ENCODE measurements at regions not wholly inside any gene's neighbourhood (a gene's known extent, or its start where the extent isn't known, plus 50 kb on each side); places are given as distances from the start of the nearest gene placed in this dataset.

DNA sequence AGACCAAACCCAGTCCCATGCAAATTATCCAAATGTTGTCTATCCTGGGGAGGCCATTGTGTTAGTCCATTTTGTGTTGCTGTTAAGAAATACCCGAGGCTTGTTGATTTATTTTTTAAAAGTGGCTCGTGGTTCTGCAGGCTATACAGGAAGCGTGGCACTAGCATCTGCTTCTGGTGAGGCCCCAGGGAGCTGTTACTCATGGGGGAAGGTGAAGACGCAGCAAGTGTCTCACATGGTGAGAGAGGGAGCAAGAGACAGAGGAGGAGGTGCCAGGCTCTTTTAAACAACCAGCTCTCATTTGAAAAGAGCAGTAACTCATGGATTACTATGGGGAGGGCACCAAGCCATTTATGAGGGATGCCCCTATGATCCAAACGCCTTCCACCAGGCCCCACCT, 80.3 kb upstream of the ARL4C start:
- in situ Hi-C loops (cut with MboI; ENCODE audit: low sequenced_read_pairs, unreplicated experiment): no loop called here
- DNase-seq (ENCODE audit: low spot score): no peak

DNA sequence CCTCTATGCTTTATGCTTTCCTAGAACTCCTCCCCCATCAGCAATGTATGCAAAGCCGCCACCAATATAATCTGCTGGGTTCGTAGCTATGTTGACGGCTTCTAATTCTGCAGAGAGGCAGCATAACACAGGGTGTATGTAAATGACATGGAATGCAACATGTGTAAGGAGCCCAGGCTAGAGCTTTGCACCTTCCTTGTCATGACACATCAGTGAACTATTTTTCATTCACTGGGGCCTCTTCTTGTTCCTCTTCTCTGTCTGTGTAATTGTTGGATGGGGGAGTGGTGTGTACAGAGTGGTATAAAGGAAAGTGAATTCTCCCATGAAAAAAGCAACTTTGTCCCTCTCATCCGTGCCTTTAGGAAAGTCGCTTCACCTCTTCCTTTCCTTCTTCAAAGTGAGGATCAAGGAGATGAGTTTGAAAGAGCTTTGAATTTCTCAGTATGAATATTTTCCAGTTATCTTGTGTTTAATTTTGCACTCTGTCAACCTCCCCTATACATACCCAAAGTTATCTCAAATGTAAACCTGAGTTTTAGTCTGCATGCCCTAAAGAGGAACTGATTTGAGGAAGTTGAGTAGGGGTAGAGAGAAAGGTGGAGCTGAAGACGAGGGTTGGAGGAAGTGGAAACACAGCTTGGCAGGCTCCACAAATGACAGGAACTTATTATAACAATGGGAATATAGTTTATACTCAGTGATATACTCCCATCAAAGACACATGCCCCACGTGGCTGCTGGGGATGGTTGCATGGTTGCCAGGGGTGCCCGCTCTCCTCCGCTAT, 74.9 kb upstream of the ARL4C start:
- in situ Hi-C loops (cut with MboI; ENCODE audit: low sequenced_read_pairs, unreplicated experiment): no loop called here
- no peak for DNase-seq (ENCODE audit: low spot score)

More for the DNA sequence above, 80.3 kb upstream of the ARL4C start:
- no peak for TF ChIP-seq CTCF (IDR thresholded peaks at IDR 0.05; ENCODE audit: borderline replicate concordance, control extremely low read depth, extremely low read depth, insufficient read depth, missing control alignments)

GRCh38 chr2:234570476-234570875, 73.6 kb upstream of the ARL4C start:
- in situ Hi-C loops (cut with MboI; ENCODE audit: low sequenced_read_pairs, unreplicated experiment): no loop called here
- no peak for DNase-seq (ENCODE audit: low spot score)
- no peak for TF ChIP-seq CTCF (IDR thresholded peaks at IDR 0.05; ENCODE audit: borderline replicate concordance, control extremely low read depth, extremely low read depth, insufficient read depth, missing control alignments)

More for the DNA sequence above, 74.9 kb upstream of the ARL4C start:
- no peak for TF ChIP-seq CTCF (IDR thresholded peaks at IDR 0.05; ENCODE audit: borderline replicate concordance, control extremely low read depth, extremely low read depth, insufficient read depth, missing control alignments)

GRCh38 chr2:234569776-234570430, 73.0 kb upstream of the ARL4C start:
- TF ChIP-seq CTCF (IDR thresholded peaks at IDR 0.05; ENCODE audit: borderline replicate concordance, control extremely low read depth, extremely low read depth, insufficient read depth, missing control alignments): no peak
- in situ Hi-C loops (cut with MboI; ENCODE audit: low sequenced_read_pairs, unreplicated experiment): no loop called here
- no peak for DNase-seq (ENCODE audit: low spot score)

DNA sequence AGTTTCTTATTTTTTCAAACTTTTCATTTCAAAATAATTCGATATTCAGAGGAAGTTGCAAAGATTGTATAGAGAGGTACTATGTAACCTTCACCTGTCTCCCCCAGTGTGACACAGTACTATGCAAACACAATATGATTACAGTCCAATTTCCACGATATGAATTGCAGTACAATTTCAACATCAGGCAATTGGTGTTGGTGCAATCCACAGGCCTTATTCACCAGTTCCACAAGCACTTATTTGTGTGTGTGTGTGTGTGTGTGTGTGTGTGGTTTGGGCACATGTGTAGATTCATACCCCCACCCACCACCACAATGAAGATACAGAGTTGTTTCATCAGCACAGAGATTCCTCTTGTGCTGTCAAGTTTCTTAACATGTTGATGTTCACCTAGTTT, 69.7 kb upstream of the ARL4C start:
- in situ Hi-C loops (cut with MboI; ENCODE audit: low sequenced_read_pairs, unreplicated experiment): no loop called here
- no peak for DNase-seq (ENCODE audit: low spot score)
- no peak for TF ChIP-seq CTCF (IDR thresholded peaks at IDR 0.05; ENCODE audit: borderline replicate concordance, control extremely low read depth, extremely low read depth, insufficient read depth, missing control alignments)

DNA sequence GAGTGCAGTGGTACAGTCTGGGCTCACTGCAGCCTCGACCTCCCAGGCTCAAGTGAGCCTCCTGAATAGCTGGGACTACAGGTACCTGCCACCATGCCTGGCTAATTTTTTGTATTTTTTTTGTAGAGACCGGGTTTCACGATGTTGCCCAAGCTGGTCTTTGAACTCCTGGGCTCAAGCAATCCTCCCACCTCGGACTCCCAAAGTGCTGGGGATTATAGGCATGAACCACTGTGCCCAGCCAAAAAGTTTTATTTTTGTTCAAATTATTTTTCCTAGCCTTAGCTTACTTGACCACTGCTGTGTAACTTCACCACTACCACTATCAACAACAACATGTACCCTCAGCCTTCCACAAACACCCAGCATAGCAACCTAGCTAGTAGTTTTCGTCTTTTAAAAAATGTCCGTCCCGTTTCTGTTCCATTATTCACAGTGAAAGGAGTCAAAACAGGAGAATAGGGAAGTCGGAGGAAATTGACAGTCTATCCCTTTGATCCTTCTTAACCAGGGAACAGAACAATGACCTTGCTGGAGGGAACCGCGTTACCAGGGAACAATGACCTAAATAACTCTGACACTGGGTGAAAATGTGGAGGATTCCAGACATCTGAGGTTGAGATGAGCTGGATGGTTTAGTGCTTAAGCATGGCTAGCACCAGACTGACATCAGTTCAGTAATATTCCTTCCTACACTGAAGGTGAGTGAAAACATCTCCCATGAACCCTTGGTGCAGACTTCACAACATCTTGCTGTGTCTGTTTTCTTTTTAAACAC, 69.2 kb upstream of the ARL4C start:
- in situ Hi-C loops (cut with MboI; ENCODE audit: low sequenced_read_pairs, unreplicated experiment): no loop called here
- DNase-seq (ENCODE audit: low spot score): no peak
- no peak for TF ChIP-seq CTCF (IDR thresholded peaks at IDR 0.05; ENCODE audit: borderline replicate concordance, control extremely low read depth, extremely low read depth, insufficient read depth, missing control alignments)

Measured in GM13976 (cell line).